ENCODE measurements at regions not wholly inside any gene's neighbourhood (a gene's known extent, or its start where the extent isn't known, plus 50 kb on each side); places are given as distances from the start of the nearest gene placed in this dataset.

GRCh38 chr11:112748713-112749543 lies 212.3 kb upstream of the NCAM1 start:
- no peak for TF ChIP-seq CTCF (IDR thresholded peaks at IDR 0.05)
- peak; percentile 25 to 49 for TF ChIP-seq POLR2AphosphoS5 (IDR thresholded peaks at IDR 0.05; ENCODE audit: insufficient read depth in 1 of 2, low read depth in 1 of 2)
- TF ChIP-seq POLR2A (IDR thresholded peaks at IDR 0.05) = no peak

Data from vagina (tissue), 2 donors.